ENCODE measurements at regions not wholly inside any gene's neighbourhood (a gene's known extent, or its start where the extent isn't known, plus 50 kb on each side); places are given as distances from the start of the nearest gene placed in this dataset.

DNA sequence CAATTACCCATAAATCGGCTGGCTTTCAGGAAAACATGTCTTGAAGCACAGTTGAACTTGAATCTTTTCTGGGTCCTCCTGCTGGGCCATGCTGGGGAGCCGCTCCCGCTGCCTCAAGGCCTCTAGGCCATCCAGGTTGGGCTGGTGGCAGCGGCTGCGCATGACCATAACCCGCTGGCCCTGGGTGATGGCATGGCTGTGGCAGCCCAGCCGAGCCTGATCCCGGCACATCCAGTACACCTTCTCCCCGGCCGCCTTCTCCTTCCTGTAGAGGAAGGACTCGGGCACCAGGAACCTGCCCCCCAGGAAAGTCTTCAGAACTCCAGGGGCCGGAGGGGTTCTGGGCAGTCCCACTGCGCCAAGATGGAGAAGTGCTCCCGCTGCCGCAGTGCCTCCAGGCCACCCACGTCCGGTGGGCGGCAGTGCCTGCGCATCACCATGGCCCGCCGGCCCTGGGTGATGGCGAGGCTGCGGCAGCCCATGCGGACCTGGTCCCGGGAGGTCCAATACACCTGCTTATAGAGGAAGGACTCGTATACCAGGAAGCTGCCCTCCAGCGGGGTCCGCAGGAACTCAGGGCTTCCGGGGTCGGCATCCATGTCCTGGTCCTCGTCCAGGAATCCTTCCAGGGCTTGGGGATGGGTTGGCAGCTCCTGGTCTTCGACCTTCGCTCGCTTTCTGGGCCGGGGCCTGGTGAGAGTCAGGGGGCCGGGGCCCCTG lies 84.3 kb upstream of the FXR1 start:
- DNase-seq (ENCODE audit: low read depth, low spot score) (no peak), FAIRE-seq (no peak)
- no peak overlapping the region for H3K27ac ChIP-seq (ENCODE audit: insufficient read depth, low read depth, low read length)
- POLR2A ChIA-PET, result no interaction called here
- H3K9ac ChIP-seq (replicated peaks; ENCODE audit: extremely low read depth, insufficient read depth, low read length), result no peak overlapping the region
- TF ChIP-seq MYC (IDR thresholded peaks at IDR 0.05; ENCODE audit: low read depth, low read length) (no peak), EZH2 (IDR thresholded peaks at IDR 0.05; ENCODE audit: borderline replicate concordance, low read depth, low read length, severe bottlenecking) (no peak), POLR2AphosphoS5 (IDR thresholded peaks at IDR 0.05; ENCODE audit: insufficient read depth, low read depth, low read length) (no peak), FOS (IDR thresholded peaks at IDR 0.05; ENCODE audit: borderline replicate concordance, insufficient read depth, low read length) (no peak), POLR2A (IDR thresholded peaks at IDR 0.05; ENCODE audit: low read depth, low read length) (no peak), GATA2 (IDR thresholded peaks at IDR 0.05; ENCODE audit: insufficient read depth, insufficient read length, low read depth, low read length) (no peak)
- TF ChIP-seq, protein P1, sequence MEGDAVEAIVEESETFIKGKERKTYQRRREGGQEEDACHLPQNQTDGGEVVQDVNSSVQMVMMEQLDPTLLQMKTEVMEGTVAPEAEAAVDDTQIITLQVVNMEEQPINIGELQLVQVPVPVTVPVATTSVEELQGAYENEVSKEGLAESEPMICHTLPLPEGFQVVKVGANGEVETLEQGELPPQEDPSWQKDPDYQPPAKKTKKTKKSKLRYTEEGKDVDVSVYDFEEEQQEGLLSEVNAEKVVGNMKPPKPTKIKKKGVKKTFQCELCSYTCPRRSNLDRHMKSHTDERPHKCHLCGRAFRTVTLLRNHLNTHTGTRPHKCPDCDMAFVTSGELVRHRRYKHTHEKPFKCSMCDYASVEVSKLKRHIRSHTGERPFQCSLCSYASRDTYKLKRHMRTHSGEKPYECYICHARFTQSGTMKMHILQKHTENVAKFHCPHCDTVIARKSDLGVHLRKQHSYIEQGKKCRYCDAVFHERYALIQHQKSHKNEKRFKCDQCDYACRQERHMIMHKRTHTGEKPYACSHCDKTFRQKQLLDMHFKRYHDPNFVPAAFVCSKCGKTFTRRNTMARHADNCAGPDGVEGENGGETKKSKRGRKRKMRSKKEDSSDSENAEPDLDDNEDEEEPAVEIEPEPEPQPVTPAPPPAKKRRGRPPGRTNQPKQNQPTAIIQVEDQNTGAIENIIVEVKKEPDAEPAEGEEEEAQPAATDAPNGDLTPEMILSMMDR (IDR thresholded peaks at IDR 0.05; ENCODE audit: extremely low read depth in 1 of 2, insufficient read depth in 1 of 2, low read depth in 1 of 2, low read length in 2 of 2), result no peak
- no peak overlapping the region for H3K4me2 ChIP-seq (ENCODE audit: insufficient read depth, low read length)
- no peak overlapping the region for H3K4me3 ChIP-seq (replicated peaks in 1 of 3; ENCODE audit: insufficient read depth in 1 of 3, low read depth in 1 of 3, low read length in 3 of 3)
- no peaks in the 10 kb centered on the region for H3K27me3 ChIP-seq (ENCODE audit: control insufficient read depth in 2 of 2, insufficient read depth in 2 of 2, low read length in 2 of 2)
- H3K79me2 ChIP-seq (ENCODE audit: control insufficient read depth, insufficient read depth, low read length), result no peaks in the 10 kb centered on the region
- CTCF ChIA-PET, result no interaction called here
- no peaks in the 10 kb centered on the region for H3K4me1 ChIP-seq (ENCODE audit: control insufficient read depth, extremely low read depth, insufficient read depth, low read length)
- no peaks in the 10 kb centered on the region for H3K9me3 ChIP-seq (replicated peaks; ENCODE audit: control insufficient read depth, insufficient read depth, low read length)
- dilution Hi-C loops (cut with MboI; ENCODE audit: extremely low pct_ligation_motif_present, low sequenced_read_pairs) (no loop called here), intact Hi-C loops (cut with micrococcal nuclease) (no loop called here)
- no peaks in the 10 kb centered on the region for H4K20me1 ChIP-seq (replicated peaks; ENCODE audit: control insufficient read depth, extremely low read depth, insufficient read depth, low read length)
- no peak overlapping the region for H2AFZ ChIP-seq (ENCODE audit: low read depth, low read length)
- no peaks in the 10 kb centered on the region for H3K9me1 ChIP-seq (replicated peaks; ENCODE audit: control insufficient read depth, extremely low read depth, insufficient read depth, low read length)
- no TSS peak for BruUV-seq (replicated peaks)
- H3K36me3 ChIP-seq (ENCODE audit: control insufficient read depth in 2 of 2, extremely low read depth in 1 of 2, insufficient read depth in 2 of 2, low read length in 2 of 2), result no peaks in the 10 kb centered on the region

Measured in endothelial cell of umbilical vein (primary cell).